BE2C (cell line): ENCODE measurements at regions not wholly inside any gene's neighbourhood (a gene's known extent, or its start where the extent isn't known, plus 50 kb on each side); places are given as distances from the start of the nearest gene placed in this dataset.

ENCODE experiments used
- DNase-seq: peaks from one replicate; pipeline ENCODE4 v3.0.0-alpha.2; 2020
- H3K27me3 ChIP-seq: fragments of 250-450 bp; sonication (Bioruptor Pico); 2 replicates; pipeline ENCODE4 v1.5.1; 2020; ENCODE audit warnings: mild to moderate bottlenecking
- H3K36me3 ChIP-seq: fragments of 250-450 bp; sonication (Bioruptor Pico); 2 replicates; pipeline ENCODE4 v1.5.1; 2020; ENCODE audit warnings: mild to moderate bottlenecking
- H3K4me1 ChIP-seq: fragments of 250-450 bp; sonication (Bioruptor Pico); 2 replicates; pipeline ENCODE4 v1.5.1; 2020
- H3K4me3 ChIP-seq: 2 replicates; pipeline ENCODE4 v1.5.1; 2011; ENCODE audit warnings: low read depth, low read length
- H3K9me3 ChIP-seq: fragments of 250-450 bp; sonication (Bioruptor Pico); 2 replicates; pipeline ENCODE4 v1.5.1; 2020
- TF ChIP-seq, protein P1 (sequence below): IDR thresholded peaks from 2 replicates; pipeline ENCODE4 v1.5.1; 2012; ENCODE audit warnings: mild to moderate bottlenecking, low read depth, low read length

DNA sequence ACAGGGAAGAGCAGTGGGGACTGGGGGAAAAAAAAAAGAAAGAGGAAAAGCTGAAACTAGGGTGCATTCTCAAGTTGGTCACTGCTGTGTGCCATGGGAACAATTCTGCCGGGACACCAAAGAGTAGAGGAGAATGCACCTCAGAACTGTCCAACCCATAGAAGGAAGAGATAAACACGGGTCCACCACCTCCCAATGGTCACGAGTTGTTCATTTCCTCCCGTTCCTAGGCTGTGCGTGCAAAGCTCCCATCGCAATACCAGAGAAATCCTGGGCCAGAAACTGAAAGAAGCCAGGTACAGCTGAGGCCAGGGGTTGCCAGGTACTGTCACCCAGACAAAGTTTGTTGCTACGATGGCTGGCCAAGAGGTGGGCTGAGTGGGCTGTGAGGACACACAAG is 236.9 kb upstream of the ANKRD55 start:
- peaks cover 2% of the 10 kb centered on the region; the same call in 1 of the 2 replicates for H3K4me1 ChIP-seq
- TF ChIP-seq, protein P1, sequence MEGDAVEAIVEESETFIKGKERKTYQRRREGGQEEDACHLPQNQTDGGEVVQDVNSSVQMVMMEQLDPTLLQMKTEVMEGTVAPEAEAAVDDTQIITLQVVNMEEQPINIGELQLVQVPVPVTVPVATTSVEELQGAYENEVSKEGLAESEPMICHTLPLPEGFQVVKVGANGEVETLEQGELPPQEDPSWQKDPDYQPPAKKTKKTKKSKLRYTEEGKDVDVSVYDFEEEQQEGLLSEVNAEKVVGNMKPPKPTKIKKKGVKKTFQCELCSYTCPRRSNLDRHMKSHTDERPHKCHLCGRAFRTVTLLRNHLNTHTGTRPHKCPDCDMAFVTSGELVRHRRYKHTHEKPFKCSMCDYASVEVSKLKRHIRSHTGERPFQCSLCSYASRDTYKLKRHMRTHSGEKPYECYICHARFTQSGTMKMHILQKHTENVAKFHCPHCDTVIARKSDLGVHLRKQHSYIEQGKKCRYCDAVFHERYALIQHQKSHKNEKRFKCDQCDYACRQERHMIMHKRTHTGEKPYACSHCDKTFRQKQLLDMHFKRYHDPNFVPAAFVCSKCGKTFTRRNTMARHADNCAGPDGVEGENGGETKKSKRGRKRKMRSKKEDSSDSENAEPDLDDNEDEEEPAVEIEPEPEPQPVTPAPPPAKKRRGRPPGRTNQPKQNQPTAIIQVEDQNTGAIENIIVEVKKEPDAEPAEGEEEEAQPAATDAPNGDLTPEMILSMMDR, result no peak
- H3K36me3 ChIP-seq, result no peaks in the 10 kb centered on the region
- H3K9me3 ChIP-seq, result no peaks in the 10 kb centered on the region
- no peak overlapping the region for H3K4me3 ChIP-seq
- no peak for DNase-seq
- no peaks in the 10 kb centered on the region for H3K27me3 ChIP-seq

DNA sequence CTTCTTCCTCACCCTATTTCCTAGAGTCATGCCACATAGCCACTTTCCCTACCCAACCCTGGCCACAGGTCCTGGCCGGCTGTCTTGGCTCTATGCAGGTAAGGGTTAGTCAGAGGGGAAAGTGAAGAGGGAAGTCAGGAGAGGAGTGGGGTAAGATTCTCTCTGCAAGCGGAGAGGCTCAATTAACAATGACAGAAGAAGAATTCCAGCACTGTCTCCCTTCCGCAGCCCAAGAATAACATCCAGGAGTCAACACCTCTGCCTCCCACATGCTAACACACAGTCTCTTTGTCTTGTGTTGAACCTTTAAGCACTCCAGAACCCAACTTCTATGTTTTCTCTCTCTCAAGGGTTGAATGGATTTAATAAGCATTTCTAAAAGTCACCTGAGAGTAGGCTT is 235.1 kb upstream of the ANKRD55 start:
- no peak overlapping the region for H3K4me3 ChIP-seq
- H3K27me3 ChIP-seq, result no peaks in the 10 kb centered on the region
- H3K4me1 ChIP-seq, result peaks cover 5% of the 10 kb centered on the region; the same call in 1 of the 2 replicates
- TF ChIP-seq, protein P1, result no peak
- H3K9me3 ChIP-seq, result no peaks in the 10 kb centered on the region
- DNase-seq, result no peak
- no peaks in the 10 kb centered on the region for H3K36me3 ChIP-seq

DNA sequence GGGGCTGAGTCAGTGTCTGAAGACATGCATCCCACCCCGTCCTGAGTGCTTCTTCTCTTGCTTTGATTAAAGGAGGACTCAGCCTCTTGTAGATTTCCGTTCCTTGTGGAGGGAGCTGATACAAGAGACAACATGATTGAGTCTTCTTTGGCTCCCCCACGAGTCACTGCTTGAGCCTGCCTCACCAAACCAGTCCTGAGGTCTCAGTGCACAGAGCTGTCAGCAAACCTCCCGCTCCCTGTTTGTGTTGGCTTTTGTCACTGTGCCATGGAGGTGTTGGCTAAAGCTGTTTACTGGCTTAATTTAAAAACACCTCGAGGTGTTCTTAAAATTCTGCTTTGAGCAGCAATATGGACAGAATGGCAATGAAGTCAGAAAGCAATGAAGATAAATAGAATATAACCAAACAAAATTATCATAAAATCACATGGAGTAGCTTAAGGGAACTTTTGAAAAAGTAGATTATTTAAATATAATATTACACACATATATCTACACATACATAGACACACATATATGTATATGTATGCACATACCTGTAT is 234.1 kb upstream of the ANKRD55 start:
- TF ChIP-seq, protein P1, result no peak
- no peaks in the 10 kb centered on the region for H3K27me3 ChIP-seq
- no peaks in the 10 kb centered on the region for H3K9me3 ChIP-seq
- H3K4me3 ChIP-seq, result no peak overlapping the region
- no peaks in the 10 kb centered on the region for H3K36me3 ChIP-seq
- DNase-seq, result no peak
- H3K4me1 ChIP-seq, result peaks cover 5% of the 10 kb centered on the region; the same call in 1 of the 2 replicates

DNA sequence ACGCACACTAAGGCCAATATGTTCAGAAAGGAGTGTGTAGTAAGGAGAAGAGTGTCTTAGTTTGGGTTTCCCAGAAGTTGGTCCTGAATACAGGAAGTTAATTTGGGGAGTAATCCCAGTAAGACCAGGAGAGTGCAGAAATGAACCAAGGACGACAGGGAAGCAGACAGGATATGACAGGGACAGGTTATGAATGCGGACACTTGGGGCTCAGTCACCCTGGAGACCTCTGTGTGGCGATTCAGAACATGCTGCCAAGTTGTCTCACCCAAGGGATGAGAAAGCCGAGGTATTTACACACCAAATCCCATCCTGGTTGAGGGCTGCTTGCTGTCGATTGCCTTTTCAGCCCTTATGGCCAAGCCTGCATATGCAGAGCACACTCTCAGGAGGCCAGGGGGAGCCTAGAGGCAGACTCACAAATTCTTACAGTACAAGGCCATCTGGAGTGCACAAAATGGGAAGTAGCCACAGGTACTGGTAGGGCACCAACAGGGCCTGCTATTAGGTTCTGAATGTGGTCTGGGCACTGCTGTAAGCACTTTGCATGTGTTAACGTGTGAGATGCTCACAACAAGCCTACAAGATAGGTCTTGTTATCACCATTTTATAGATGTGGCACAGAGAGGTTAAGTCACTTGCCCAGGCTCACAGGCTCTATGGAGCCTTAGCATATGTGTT is 233.1 kb upstream of the ANKRD55 start:
- H3K9me3 ChIP-seq, result no peaks in the 10 kb centered on the region
- peaks cover 5% of the 10 kb centered on the region for H3K4me1 ChIP-seq
- H3K27me3 ChIP-seq, result no peaks in the 10 kb centered on the region
- TF ChIP-seq, protein P1, result no peak
- no peak overlapping the region for H3K4me3 ChIP-seq
- no peaks in the 10 kb centered on the region for H3K36me3 ChIP-seq
- DNase-seq, result no peak

DNA sequence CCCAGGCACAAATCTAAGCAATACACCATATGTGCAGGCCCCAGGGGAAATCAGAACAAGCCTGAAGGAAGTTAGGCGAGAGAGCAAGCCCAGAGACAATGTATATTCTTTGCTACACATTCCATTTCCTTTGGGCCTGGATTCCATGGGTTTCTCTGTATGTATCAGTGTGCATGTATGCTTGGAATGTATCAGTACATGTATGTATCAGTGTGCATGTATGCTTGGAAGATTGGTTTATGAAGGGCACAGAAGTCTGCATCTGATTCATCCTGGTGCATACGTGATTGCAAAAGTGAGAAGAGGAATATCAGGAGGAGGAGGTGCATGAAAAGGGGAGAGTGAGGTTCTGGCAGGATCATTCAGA is 232.6 kb upstream of the ANKRD55 start:
- Histone ChIP-seq H3K4me1 (peaks cover 7% of the 10 kb centered on the region), H3K9me3 (no peaks in the 10 kb centered on the region)
- peak; percentile 48 for DNase-seq

More for the DNA sequence above, 232.6 kb upstream of the ANKRD55 start:
- no peaks in the 10 kb centered on the region for H3K27me3 ChIP-seq
- no peak overlapping the region for H3K4me3 ChIP-seq
- no peaks in the 10 kb centered on the region for H3K36me3 ChIP-seq
- TF ChIP-seq, protein P1, result no peak
